Karpas-422 (cell line): ENCODE measurements at regions not wholly inside any gene's neighbourhood (a gene's known extent, or its start where the extent isn't known, plus 50 kb on each side); places are given as distances from the start of the nearest gene placed in this dataset.
A peak's percentile ranks its signal among the peaks of the same experiment; 100 is the strongest.
"Not testable (repeated sequence)": the region's sequence is repeated elsewhere in the genome, so short reads cannot be mapped to it uniquely, and the experiment has no call there.

Experiments used
- DNase-seq: peaks from one replicate; pipeline ENCODE4 v3.0.0-alpha.2; 2015
- H2AFZ ChIP-seq: fragments of 200-600 bp; sonication (generic); 2 replicates; pipeline ENCODE4 v1.6.1; 2014; ENCODE audit warnings: antibody characterized with exemption, low read length, mixed read lengths
- H3K27ac ChIP-seq: fragments of 200-600 bp; sonication (generic); 2 replicates; pipeline ENCODE4 v1.5.1; 2014; ENCODE audit warnings: mild to moderate bottlenecking, low read length, moderate library complexity
- H3K27me3 ChIP-seq: fragments of 200-600 bp; sonication (generic); 2 replicates; pipeline ENCODE4 v1.6.1; 2014; ENCODE audit warnings: low read length, mixed read lengths
- H3K36me3 ChIP-seq: fragments of 200-600 bp; sonication (generic); 2 replicates; pipeline ENCODE4 v1.6.1; 2014; ENCODE audit warnings: low read length, mixed read lengths; ENCODE audit not compliant: insufficient read depth
- H3K4me1 ChIP-seq: fragments of 200-600 bp; sonication (generic); 2 replicates; pipeline ENCODE4 v1.6.1; 2014; ENCODE audit warnings: mild to moderate bottlenecking, low read length, mixed read lengths
- H3K4me2 ChIP-seq: fragments of 200-600 bp; sonication (generic); 2 replicates; pipeline ENCODE4 v1.6.1; 2014; ENCODE audit warnings: low read length, low read depth, mild to moderate bottlenecking; ENCODE audit not compliant: poor library complexity, severe bottlenecking
- H3K4me3 ChIP-seq: fragments of 200-600 bp; sonication (generic); 2 replicates; pipeline ENCODE4 v1.5.1; 2014; ENCODE audit warnings: mild to moderate bottlenecking, antibody characterized with exemption, low read length, mixed read lengths
- H3K79me2 ChIP-seq: fragments of 200-600 bp; sonication (generic); 2 replicates; pipeline ENCODE4 v1.6.1; 2014; ENCODE audit warnings: mild to moderate bottlenecking, low read length, mixed read lengths
- H3K9ac ChIP-seq: fragments of 200-600 bp; sonication (generic); 2 replicates; pipeline ENCODE4 v1.6.0; 2014; ENCODE audit warnings: low read length
- H3K9me2 ChIP-seq: fragments of 200-600 bp; sonication (generic), shearing (Covaris generic); replicated peaks from 2 replicates; pipeline ENCODE4 v1.6.0; 2014; ENCODE audit warnings: mild to moderate bottlenecking, low read length, moderate library complexity; ENCODE audit not compliant: insufficient read depth
- H3K9me3 ChIP-seq: fragments of 300-700, 200-600 bp; sonication (generic); 2 replicates; pipeline ENCODE4 v1.6.1; 2014; ENCODE audit warnings: low read length, mixed read lengths
- H4K20me1 ChIP-seq: fragments of 200-600 bp; sonication (generic); 2 replicates; pipeline ENCODE4 v1.6.1; 2014; ENCODE audit warnings: mild to moderate bottlenecking, antibody characterized with exemption, low read length, low read depth; ENCODE audit not compliant: insufficient read depth

DNA sequence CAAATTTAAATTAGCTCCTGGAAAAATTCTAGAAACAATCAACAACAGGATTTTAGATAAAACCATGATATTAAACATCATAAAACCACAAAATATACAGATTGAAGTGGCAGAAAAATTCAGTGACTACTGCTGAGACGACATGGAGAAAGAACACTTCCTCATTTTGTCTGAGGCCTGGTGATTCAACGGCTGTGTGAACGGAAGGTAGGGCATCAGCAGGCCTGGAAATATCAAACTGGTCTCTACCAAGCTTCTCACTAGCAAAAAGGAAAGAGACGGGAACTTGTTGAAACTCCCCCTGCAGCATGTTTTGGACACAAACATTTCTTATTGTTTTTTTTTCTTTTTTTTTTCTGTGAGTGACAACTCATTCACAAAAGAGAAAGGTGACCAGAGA lies 58.0 kb upstream of the AHI1 start:
- Histone ChIP-seq H3K4me2 (no peak overlapping the region), H4K20me1 (no peaks in the 10 kb centered on the region), H3K4me3 (no peak overlapping the region), H3K27me3 (no peaks in the 10 kb centered on the region), H3K4me1 (no peaks in the 10 kb centered on the region), H3K27ac (no peak overlapping the region), H3K9me2 (no peaks in the 10 kb centered on the region), H3K79me2 (no peaks in the 10 kb centered on the region), H3K9ac (no peak overlapping the region), H2AFZ (no peak overlapping the region), H3K9me3 (no peaks in the 10 kb centered on the region), H3K36me3 (no peaks in the 10 kb centered on the region)
- DNase-seq = peak; percentile 50

DNA sequence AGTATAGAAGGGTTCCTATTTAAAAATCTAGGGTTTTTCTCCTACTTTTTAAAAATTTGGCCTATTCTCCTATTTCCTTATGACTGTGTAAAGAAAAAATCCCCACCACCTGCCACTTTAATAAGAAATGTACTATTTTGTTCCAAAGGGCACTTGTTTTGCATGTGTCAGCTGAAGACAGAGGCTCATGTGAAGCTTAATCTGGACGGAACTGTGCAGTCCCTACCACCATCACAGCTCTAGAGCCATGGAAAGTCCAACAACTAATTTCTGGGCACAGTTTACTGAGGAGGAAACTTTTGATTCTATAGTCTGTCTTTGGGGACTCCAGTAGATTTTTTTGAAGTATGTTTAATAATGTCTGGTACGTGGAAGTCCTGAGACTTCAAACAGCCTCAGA lies 60.0 kb upstream of the AHI1 start:
- Histone ChIP-seq H3K4me3 (no peak overlapping the region), H2AFZ (no peak overlapping the region), H3K4me2 (no peak overlapping the region), H3K27me3 (no peaks in the 10 kb centered on the region), H3K27ac (no peak overlapping the region), H4K20me1 (no peaks in the 10 kb centered on the region), H3K4me1 (no peaks in the 10 kb centered on the region), H3K36me3 (no peaks in the 10 kb centered on the region), H3K9ac (no peak overlapping the region), H3K79me2 (no peaks in the 10 kb centered on the region), H3K9me2 (no peaks in the 10 kb centered on the region), H3K9me3 (no peaks in the 10 kb centered on the region)
- DNase-seq = no peak

DNA sequence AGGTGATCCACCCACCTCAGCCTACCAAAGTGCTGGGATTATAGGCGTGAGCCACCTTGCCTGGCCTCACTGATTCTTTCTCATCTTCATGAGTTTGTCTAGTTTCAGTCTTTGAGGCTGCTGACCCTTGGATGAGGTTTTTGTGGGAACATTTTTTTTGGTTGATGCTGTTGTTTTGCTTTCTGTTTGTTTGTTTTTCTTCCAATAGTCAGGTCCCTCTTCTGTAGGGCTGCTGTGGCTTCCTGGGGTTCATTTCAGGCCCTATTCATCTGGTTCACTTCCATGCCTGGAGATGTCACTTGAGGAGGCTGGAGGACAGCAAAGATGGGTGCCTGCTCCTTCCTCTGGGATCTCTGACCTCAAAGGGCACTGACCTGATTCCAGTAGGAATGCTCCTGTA lies 68.1 kb upstream of the AHI1 start:
- not testable (repeated sequence) for DNase-seq, H3K4me2 ChIP-seq, H3K79me2 ChIP-seq

DNA sequence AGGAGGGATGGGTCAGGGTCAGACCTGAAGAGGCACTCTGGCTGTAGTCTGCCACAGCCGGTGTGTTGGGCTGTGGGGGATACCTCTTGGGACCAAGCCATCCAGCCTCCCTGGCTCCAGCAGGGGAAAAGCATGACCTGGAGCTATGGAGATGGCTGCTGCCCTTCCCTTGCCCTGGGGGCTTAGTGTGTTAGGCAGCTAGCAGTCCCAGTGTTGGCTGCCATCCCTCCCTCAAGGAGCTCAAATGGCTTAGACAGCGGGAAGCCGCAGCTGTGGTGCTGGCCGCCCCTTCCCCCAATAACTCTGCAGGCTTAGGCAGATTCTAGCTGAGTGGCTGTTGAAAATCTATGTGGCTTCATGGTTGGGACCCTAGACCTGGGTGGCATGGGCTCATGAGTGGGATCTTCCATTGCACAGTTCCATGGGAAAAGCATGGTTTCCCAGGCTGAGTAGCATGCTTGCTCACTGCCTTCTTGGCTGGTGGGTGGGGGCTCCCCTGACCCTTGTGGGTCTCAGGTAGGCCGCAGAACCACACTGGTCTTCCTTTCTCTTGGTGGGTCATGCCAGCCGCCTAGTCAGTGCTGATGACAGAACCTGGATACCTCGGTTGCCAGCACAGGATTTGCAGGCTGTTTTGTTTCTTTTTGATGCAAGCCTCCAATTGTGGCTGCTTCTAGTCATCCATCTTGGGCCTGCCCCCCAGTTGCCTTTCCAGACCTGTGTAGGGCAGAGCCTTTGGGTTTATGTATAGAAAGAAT lies 69.0 kb upstream of the AHI1 start:
- Histone ChIP-seq H3K79me2 (no peaks in the 10 kb centered on the region), H3K27ac (no peak overlapping the region), H3K9ac (no peak overlapping the region), H3K4me2 (no peak overlapping the region), H3K4me1 (no peaks in the 10 kb centered on the region), H3K9me3 (no peaks in the 10 kb centered on the region), H3K36me3 (no peaks in the 10 kb centered on the region), H3K27me3 (no peaks in the 10 kb centered on the region), H3K4me3 (no peak overlapping the region), H4K20me1 (no peaks in the 10 kb centered on the region), H2AFZ (no peak overlapping the region), H3K9me2 (no peaks in the 10 kb centered on the region)
- no peak for DNase-seq

More for the DNA sequence above, 68.1 kb upstream of the AHI1 start:
- not testable (repeated sequence) for H3K4me1 ChIP-seq, H2AFZ ChIP-seq, H4K20me1 ChIP-seq, H3K9me3 ChIP-seq, H3K27ac ChIP-seq, H3K4me3 ChIP-seq, H3K36me3 ChIP-seq, H3K27me3 ChIP-seq, H3K9me2 ChIP-seq, H3K9ac ChIP-seq

DNA sequence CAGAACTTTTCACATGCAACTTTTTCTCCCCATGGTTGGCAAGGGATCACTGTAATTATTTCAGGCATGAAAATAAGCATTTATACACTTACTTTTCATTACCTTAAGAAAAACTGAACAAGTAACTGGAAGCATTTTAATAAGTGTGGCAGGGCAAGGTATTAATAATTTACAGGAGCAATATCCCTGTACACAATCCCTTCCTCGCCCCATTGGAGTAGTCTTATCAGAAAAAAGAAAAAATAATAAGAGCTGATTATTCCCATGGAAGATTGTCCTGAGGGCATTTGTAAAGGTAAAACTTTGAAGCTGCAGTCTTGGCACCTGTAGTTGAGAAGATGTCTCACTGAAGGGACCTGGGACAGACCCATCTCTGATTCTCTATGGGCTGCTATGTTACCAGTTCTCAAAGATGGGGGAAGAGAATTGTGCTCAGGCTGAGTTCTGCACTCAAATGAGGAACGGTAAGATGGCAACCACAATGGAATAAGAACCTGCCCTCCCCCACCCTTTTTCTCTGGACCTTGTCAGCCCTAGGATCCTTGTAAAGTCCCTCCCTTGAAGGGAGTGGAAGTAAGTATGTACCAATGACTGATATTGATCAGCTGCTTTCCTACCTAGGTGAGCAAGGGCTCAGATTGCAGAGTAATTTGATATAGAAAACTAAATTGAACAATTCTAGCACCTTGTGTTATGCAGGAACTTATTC lies 70.0 kb upstream of the AHI1 start:
- Histone ChIP-seq H3K4me1 (no peaks in the 10 kb centered on the region), H4K20me1 (no peaks in the 10 kb centered on the region), H3K9ac (no peak overlapping the region), H3K4me3 (no peak overlapping the region), H3K27ac (no peak overlapping the region), H3K79me2 (no peaks in the 10 kb centered on the region), H3K36me3 (no peaks in the 10 kb centered on the region), H3K27me3 (no peaks in the 10 kb centered on the region), H3K9me3 (no peaks in the 10 kb centered on the region), H2AFZ (no peak overlapping the region), H3K9me2 (no peaks in the 10 kb centered on the region), H3K4me2 (no peak overlapping the region)
- no peak for DNase-seq

DNA sequence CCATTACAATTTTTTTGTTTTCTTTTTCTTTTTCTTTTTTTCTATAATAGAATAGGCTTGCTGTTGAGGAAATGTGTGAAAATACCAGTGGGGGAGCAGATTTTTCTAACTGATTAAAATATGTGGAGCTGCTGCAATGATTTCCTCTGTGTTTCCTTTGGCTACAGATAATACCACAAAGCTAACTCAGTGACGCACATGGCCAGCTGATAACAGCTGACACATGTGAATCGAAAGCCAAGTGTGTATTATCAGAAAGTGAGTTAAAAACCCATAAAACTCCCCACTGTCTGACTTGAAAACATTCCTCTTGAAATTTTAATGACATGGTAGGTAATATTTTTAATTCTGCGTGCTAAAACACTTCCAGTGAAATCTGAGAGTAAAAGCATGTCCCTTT lies 70.8 kb upstream of the AHI1 start:
- no peaks in the 10 kb centered on the region for H3K27me3 ChIP-seq
- H3K4me2 ChIP-seq = no peak overlapping the region
- H3K27ac ChIP-seq = no peak overlapping the region
- no peak overlapping the region for H3K4me3 ChIP-seq
- H3K79me2 ChIP-seq = no peaks in the 10 kb centered on the region
- H3K9me2 ChIP-seq = no peaks in the 10 kb centered on the region
- H4K20me1 ChIP-seq = no peaks in the 10 kb centered on the region
- H3K9ac ChIP-seq = no peak overlapping the region
- H2AFZ ChIP-seq = no peak overlapping the region
- H3K9me3 ChIP-seq = no peaks in the 10 kb centered on the region
- no peaks in the 10 kb centered on the region for H3K36me3 ChIP-seq
- no peak for DNase-seq
- H3K4me1 ChIP-seq = no peaks in the 10 kb centered on the region

DNA sequence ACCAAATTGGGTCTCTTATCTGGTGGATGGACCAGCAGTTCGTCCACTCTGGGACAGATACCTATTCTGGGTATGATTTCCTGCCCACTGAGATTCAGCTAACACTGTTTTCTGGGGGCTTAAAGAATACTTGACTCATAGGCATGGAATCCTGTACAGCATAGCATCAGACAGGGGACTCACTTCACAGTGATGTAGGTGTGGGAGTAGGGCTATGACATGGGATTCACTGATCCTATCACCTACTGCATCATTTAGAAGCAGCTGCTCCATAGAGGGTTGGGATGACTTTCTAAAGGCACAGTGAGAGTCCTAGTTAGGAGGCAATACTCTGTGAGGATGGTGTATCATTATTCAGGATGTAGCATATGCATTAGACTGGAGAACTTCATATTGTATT lies 74.5 kb upstream of the AHI1 start:
- Histone ChIP-seq H3K4me2 (no peak overlapping the region), H4K20me1 (no peaks in the 10 kb centered on the region), H3K9me2 (no peaks in the 10 kb centered on the region), H3K9me3 (no peaks in the 10 kb centered on the region), H3K79me2 (no peaks in the 10 kb centered on the region), H3K27ac (no peak overlapping the region), H3K4me1 (peaks cover 9% of the 10 kb centered on the region), H3K9ac (no peak overlapping the region), H3K27me3 (no peaks in the 10 kb centered on the region), H2AFZ (no peak overlapping the region), H3K36me3 (no peaks in the 10 kb centered on the region), H3K4me3 (no peak overlapping the region)
- DNase-seq = no peak

DNA sequence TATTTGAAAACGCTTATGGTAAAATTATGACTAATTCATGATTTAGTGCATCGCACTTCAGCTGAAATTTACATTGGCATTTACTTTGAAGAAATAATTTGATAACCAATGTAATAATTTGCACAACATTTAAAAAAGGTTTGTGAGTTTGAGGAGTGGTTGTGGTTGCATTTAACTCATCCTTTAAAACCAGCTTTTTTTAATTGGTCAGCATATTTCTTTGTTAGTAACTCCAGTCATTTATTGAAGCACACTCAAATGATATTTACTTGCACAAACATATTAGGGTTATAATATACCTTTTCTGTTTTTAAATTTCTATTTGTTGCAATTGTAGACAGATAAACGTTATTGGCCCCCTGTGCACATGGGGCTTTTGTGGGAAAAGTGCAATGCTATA lies 78.1 kb upstream of the AHI1 start:
- no peak overlapping the region for H3K27ac ChIP-seq
- H3K9me2 ChIP-seq = no peaks in the 10 kb centered on the region
- H4K20me1 ChIP-seq = no peaks in the 10 kb centered on the region
- no peaks in the 10 kb centered on the region for H3K27me3 ChIP-seq
- no peak overlapping the region for H3K9ac ChIP-seq
- H3K79me2 ChIP-seq = no peaks in the 10 kb centered on the region
- H3K9me3 ChIP-seq = no peaks in the 10 kb centered on the region
- H3K36me3 ChIP-seq = no peaks in the 10 kb centered on the region
- H3K4me1 ChIP-seq = peaks cover 14% of the 10 kb centered on the region
- H3K4me2 ChIP-seq = no peak overlapping the region
- H2AFZ ChIP-seq = no peak overlapping the region
- no peak overlapping the region for H3K4me3 ChIP-seq
- DNase-seq = no peak
